ENCODE measurements at regions not wholly inside any gene's neighbourhood (a gene's known extent, or its start where the extent isn't known, plus 50 kb on each side); places are given as distances from the start of the nearest gene placed in this dataset.

- no CpG with 5 or more reads among the region's 2 CpGs for WGBS (ENCODE audit: insufficient coverage)
- Histone ChIP-seq H3K36me3 (ENCODE audit: control insufficient read depth in 4 of 4, insufficient read depth in 4 of 4, low read length in 3 of 4) (no peaks in the 10 kb centered on the region), H3K4me3 (ENCODE audit: control insufficient read depth in 1 of 7, extremely low read depth in 1 of 7, insufficient read depth in 4 of 7, low read depth in 2 of 7, low read length in 6 of 7) (no peak overlapping the region), H3K27ac (ENCODE audit: insufficient read depth in 1 of 2, low read depth in 1 of 2, low read length in 2 of 2, poor library complexity in 1 of 2, severe bottlenecking in 2 of 2) (no peak overlapping the region), H3K4me1 (ENCODE audit: control extremely low read depth in 1 of 4, control insufficient read depth in 4 of 4, insufficient read depth in 4 of 4, low read length in 3 of 4) (no peaks in the 10 kb centered on the region), H3K9me3 (ENCODE audit: control extremely low read depth in 1 of 5, control insufficient read depth in 4 of 5, insufficient read depth in 2 of 5, low read depth in 1 of 5, low read length in 4 of 5) (no peaks in the 10 kb centered on the region), H3K27me3 (replicated peaks in 2 of 5; ENCODE audit: control insufficient read depth in 4 of 5, insufficient read depth in 5 of 5, low read length in 4 of 5) (peaks cover 0 to 3% (median 2%) of the 10 kb centered on the region in 5 experiments)
- ChIA-PET POLR2A (no interaction called here), CTCF (no interaction called here)
- peak in 1 of 3 donors; percentile 0 for DNase-seq
Measured at GRCh38 chr4:83757121-83757621, 221.3 kb downstream of the GPAT3 start.

GRCh38 chr4:83753260-83753659 lies 217.4 kb downstream of the GPAT3 start:
- Histone ChIP-seq H3K27me3 (replicated peaks in 2 of 5; ENCODE audit: control insufficient read depth in 4 of 5, insufficient read depth in 5 of 5, low read length in 4 of 5) (peaks cover 0 to 6% (median 2%) of the 10 kb centered on the region in 5 experiments), H3K4me3 (ENCODE audit: control insufficient read depth in 1 of 7, extremely low read depth in 1 of 7, insufficient read depth in 4 of 7, low read depth in 2 of 7, low read length in 6 of 7) (no peak overlapping the region), H3K27ac (ENCODE audit: insufficient read depth in 1 of 2, low read depth in 1 of 2, low read length in 2 of 2, poor library complexity in 1 of 2, severe bottlenecking in 2 of 2) (no peak overlapping the region), H3K9me3 (ENCODE audit: control extremely low read depth in 1 of 5, control insufficient read depth in 4 of 5, insufficient read depth in 2 of 5, low read depth in 1 of 5, low read length in 4 of 5) (no peaks in the 10 kb centered on the region), H3K36me3 (ENCODE audit: control insufficient read depth in 4 of 4, insufficient read depth in 4 of 4, low read length in 3 of 4) (no peaks in the 10 kb centered on the region), H3K4me1 (ENCODE audit: control extremely low read depth in 1 of 4, control insufficient read depth in 4 of 4, insufficient read depth in 4 of 4, low read length in 3 of 4) (no peaks in the 10 kb centered on the region)
- no peak for DNase-seq
- ChIA-PET POLR2A (no interaction called here), CTCF (no interaction called here)
- no CpG with 5 or more reads among the region's 2 CpGs for WGBS (ENCODE audit: insufficient coverage)

DNA sequence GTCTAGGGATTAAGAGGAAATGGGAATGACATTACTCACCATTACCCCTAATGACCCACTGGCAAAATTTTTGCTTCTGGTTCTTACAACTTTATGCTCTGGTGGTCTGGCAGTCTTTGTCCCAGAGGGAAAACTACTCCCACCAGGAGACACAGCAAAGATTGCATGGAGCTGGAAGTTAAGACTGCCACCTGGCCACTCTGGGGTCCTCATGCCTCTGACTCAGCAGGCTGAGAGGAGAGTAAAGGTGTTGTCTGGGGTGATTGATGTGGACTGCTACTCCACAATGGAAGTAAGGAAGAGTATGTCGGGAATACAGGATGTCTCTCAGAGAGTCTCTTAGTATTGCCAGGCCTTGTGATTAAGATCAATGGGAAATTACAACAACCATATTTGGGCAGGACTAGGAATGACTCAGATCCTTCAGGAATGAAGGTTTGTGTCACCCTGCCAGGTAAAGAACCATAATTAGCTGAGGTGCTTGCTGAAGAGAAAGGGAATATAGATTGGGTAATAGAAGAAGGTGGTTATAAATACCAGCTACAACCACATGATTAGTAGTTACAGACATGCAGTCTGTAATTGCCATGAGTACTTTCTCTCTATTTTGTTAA lies 215.5 kb downstream of the GPAT3 start:
- peaks cover 0 to 4% (median 0%) of the 10 kb centered on the region in 5 experiments for H3K27me3 ChIP-seq (replicated peaks in 2 of 5; ENCODE audit: control insufficient read depth in 4 of 5, insufficient read depth in 5 of 5, low read length in 4 of 5)
- H3K4me1 ChIP-seq (ENCODE audit: control extremely low read depth in 1 of 4, control insufficient read depth in 4 of 4, insufficient read depth in 4 of 4, low read length in 3 of 4): no peaks in the 10 kb centered on the region
- no peak overlapping the region for H3K4me3 ChIP-seq (ENCODE audit: control insufficient read depth in 1 of 7, extremely low read depth in 1 of 7, insufficient read depth in 4 of 7, low read depth in 2 of 7, low read length in 6 of 7)
- H3K9me3 ChIP-seq (ENCODE audit: control extremely low read depth in 1 of 5, control insufficient read depth in 4 of 5, insufficient read depth in 2 of 5, low read depth in 1 of 5, low read length in 4 of 5): no peaks in the 10 kb centered on the region
- H3K36me3 ChIP-seq (ENCODE audit: control insufficient read depth in 4 of 4, insufficient read depth in 4 of 4, low read length in 3 of 4): no peaks in the 10 kb centered on the region
- CTCF ChIA-PET: no interaction called here
- no peak for DNase-seq
- no peak overlapping the region for H3K27ac ChIP-seq (ENCODE audit: insufficient read depth in 1 of 2, low read depth in 1 of 2, low read length in 2 of 2, poor library complexity in 1 of 2, severe bottlenecking in 2 of 2)
- no CpG with 5 or more reads among the region's 1 CpG for WGBS (ENCODE audit: insufficient coverage)
- POLR2A ChIA-PET: no interaction called here

GRCh38 chr4:83748711-83749110 lies 212.8 kb downstream of the GPAT3 start:
- no peaks in the 10 kb centered on the region for H3K36me3 ChIP-seq (ENCODE audit: control insufficient read depth in 4 of 4, insufficient read depth in 4 of 4, low read length in 3 of 4)
- ChIA-PET POLR2A (no interaction called here), CTCF (no interaction called here)
- H3K9me3 ChIP-seq (ENCODE audit: control extremely low read depth in 1 of 5, control insufficient read depth in 4 of 5, insufficient read depth in 2 of 5, low read depth in 1 of 5, low read length in 4 of 5): no peaks in the 10 kb centered on the region
- no peaks in the 10 kb centered on the region for H3K4me1 ChIP-seq (ENCODE audit: control extremely low read depth in 1 of 4, control insufficient read depth in 4 of 4, insufficient read depth in 4 of 4, low read length in 3 of 4)
- H3K27ac ChIP-seq (ENCODE audit: insufficient read depth in 1 of 2, low read depth in 1 of 2, low read length in 2 of 2, poor library complexity in 1 of 2, severe bottlenecking in 2 of 2): no peak overlapping the region
- no peak for DNase-seq
- no CpG with 5 or more reads among the region's 2 CpGs for WGBS (ENCODE audit: insufficient coverage)
- H3K27me3 ChIP-seq (replicated peaks in 2 of 5; ENCODE audit: control insufficient read depth in 4 of 5, insufficient read depth in 5 of 5, low read length in 4 of 5): peaks cover 0 to 4% (median 0%) of the 10 kb centered on the region in 5 experiments
- no peak overlapping the region for H3K4me3 ChIP-seq (ENCODE audit: control insufficient read depth in 1 of 7, extremely low read depth in 1 of 7, insufficient read depth in 4 of 7, low read depth in 2 of 7, low read length in 6 of 7)

- Histone ChIP-seq H3K27me3 (replicated peaks in 2 of 5; ENCODE audit: control insufficient read depth in 4 of 5, insufficient read depth in 5 of 5, low read length in 4 of 5) (peaks cover 0 to 5% (median 0%) of the 10 kb centered on the region in 5 experiments), H3K9me3 (ENCODE audit: control extremely low read depth in 1 of 5, control insufficient read depth in 4 of 5, insufficient read depth in 2 of 5, low read depth in 1 of 5, low read length in 4 of 5) (no peaks in the 10 kb centered on the region), H3K27ac (ENCODE audit: insufficient read depth in 1 of 2, low read depth in 1 of 2, low read length in 2 of 2, poor library complexity in 1 of 2, severe bottlenecking in 2 of 2) (no peak overlapping the region), H3K4me1 (ENCODE audit: control extremely low read depth in 1 of 4, control insufficient read depth in 4 of 4, insufficient read depth in 4 of 4, low read length in 3 of 4) (no peaks in the 10 kb centered on the region), H3K36me3 (ENCODE audit: control insufficient read depth in 4 of 4, insufficient read depth in 4 of 4, low read length in 3 of 4) (no peaks in the 10 kb centered on the region), H3K4me3 (ENCODE audit: control insufficient read depth in 1 of 7, extremely low read depth in 1 of 7, insufficient read depth in 4 of 7, low read depth in 2 of 7, low read length in 6 of 7) (no peak overlapping the region)
- ChIA-PET POLR2A (no interaction called here), CTCF (no interaction called here)
- 100% methylated on average over 2 of the region's 2 CpGs for WGBS (ENCODE audit: insufficient coverage)
- no peak for DNase-seq
Measured at GRCh38 chr4:83738895-83739294, 203.0 kb downstream of the GPAT3 start.

DNA sequence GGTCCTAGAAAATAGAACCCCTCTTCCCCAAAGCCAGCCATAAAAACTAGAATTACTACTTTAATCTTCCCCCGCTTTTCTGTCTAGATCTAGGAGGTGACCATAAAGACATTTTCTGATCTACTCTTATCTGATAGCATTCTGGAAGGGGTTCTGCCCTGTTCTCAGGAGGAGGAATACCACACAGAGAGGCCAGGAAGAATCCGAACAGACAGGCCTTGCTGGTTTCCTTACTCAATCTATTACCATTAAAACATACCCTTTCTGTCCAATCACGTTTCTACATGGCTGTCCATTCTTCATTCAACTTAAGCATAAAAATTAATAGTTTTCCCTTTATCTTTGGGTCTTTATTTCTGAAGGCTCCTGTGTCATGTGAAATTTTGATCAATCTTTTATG lies 198.7 kb downstream of the GPAT3 start:
- CTCF ChIA-PET: no interaction called here
- H3K27me3 ChIP-seq (replicated peaks in 2 of 5; ENCODE audit: control insufficient read depth in 4 of 5, insufficient read depth in 5 of 5, low read length in 4 of 5): peaks cover 0 to 2% (median 0%) of the 10 kb centered on the region in 5 experiments
- H3K27ac ChIP-seq (ENCODE audit: insufficient read depth in 1 of 2, low read depth in 1 of 2, low read length in 2 of 2, poor library complexity in 1 of 2, severe bottlenecking in 2 of 2): no peak overlapping the region
- no peak overlapping the region for H3K4me3 ChIP-seq (ENCODE audit: control insufficient read depth in 1 of 7, extremely low read depth in 1 of 7, insufficient read depth in 4 of 7, low read depth in 2 of 7, low read length in 6 of 7)
- H3K36me3 ChIP-seq (ENCODE audit: control insufficient read depth in 4 of 4, insufficient read depth in 4 of 4, low read length in 3 of 4): no peaks in the 10 kb centered on the region
- no peaks in the 10 kb centered on the region for H3K4me1 ChIP-seq (ENCODE audit: control extremely low read depth in 1 of 4, control insufficient read depth in 4 of 4, insufficient read depth in 4 of 4, low read length in 3 of 4)
- no peak for DNase-seq
- H3K9me3 ChIP-seq (ENCODE audit: control extremely low read depth in 1 of 5, control insufficient read depth in 4 of 5, insufficient read depth in 2 of 5, low read depth in 1 of 5, low read length in 4 of 5): peaks cover 0 to 6% (median 0%) of the 10 kb centered on the region in 5 experiments
- 100% methylated on average over 1 of the region's 3 CpGs for WGBS (ENCODE audit: insufficient coverage)
- POLR2A ChIA-PET: no interaction called here

DNA sequence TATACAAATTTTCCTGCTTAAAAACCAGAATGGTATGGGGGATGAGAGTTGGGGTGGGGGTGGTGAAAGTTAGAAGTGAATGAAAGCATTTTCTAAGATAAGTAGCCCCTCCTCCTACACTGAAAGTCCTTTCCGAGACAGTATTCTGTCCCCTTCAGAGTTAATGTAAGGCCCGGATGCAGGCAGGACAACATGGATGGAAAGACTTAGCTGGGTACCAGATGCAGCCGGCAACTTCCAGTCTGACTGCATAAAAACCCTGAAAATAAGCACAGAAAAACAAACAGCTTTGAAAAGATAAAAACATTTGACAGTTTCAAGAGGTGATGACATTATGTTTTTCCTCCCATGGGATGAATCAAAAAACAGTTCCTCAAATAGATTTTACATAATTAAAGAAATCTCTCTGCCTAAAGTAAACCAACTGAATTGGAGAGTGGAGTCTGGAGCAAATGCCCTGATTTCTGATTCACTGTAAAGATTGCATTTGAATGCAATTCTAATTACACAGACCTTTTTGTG lies 196.3 kb downstream of the GPAT3 start:
- Histone ChIP-seq H3K4me1 (ENCODE audit: control extremely low read depth in 1 of 4, control insufficient read depth in 4 of 4, insufficient read depth in 4 of 4, low read length in 3 of 4) (no peaks in the 10 kb centered on the region), H3K27ac (ENCODE audit: insufficient read depth in 1 of 2, low read depth in 1 of 2, low read length in 2 of 2, poor library complexity in 1 of 2, severe bottlenecking in 2 of 2) (no peak overlapping the region), H3K9me3 (ENCODE audit: control extremely low read depth in 1 of 5, control insufficient read depth in 4 of 5, insufficient read depth in 2 of 5, low read depth in 1 of 5, low read length in 4 of 5) (peaks cover 0 to 8% (median 0%) of the 10 kb centered on the region in 5 experiments), H3K4me3 (ENCODE audit: control insufficient read depth in 1 of 7, extremely low read depth in 1 of 7, insufficient read depth in 4 of 7, low read depth in 2 of 7, low read length in 6 of 7) (no peak overlapping the region), H3K36me3 (ENCODE audit: control insufficient read depth in 4 of 4, insufficient read depth in 4 of 4, low read length in 3 of 4) (no peaks in the 10 kb centered on the region), H3K27me3 (replicated peaks in 2 of 5; ENCODE audit: control insufficient read depth in 4 of 5, insufficient read depth in 5 of 5, low read length in 4 of 5) (peaks cover 0 to 2% (median 0%) of the 10 kb centered on the region in 5 experiments)
- ChIA-PET POLR2A (no interaction called here), CTCF (no interaction called here)
- DNase-seq: no peak
- 43% methylated on average over 2 of the region's 3 CpGs for WGBS (ENCODE audit: insufficient coverage)

Data from common myeloid progenitor, CD34-positive (primary cell).